Esophagus squamous epithelium (tissue), 5 donors: ENCODE measurements at regions not wholly inside any gene's neighbourhood (a gene's known extent, or its start where the extent isn't known, plus 50 kb on each side); places are given as distances from the start of the nearest gene placed in this dataset.

Source experiments
- DNase-seq: peaks from one replicate; lab custom pipeline; 2025; lab: John Stamatoyannopoulos, UW
- H3K27ac ChIP-seq, 4 donors: fragments of 200-600 bp; sonication (generic); one replicate each; pipeline ENCODE4 v1.5.1; 2016 to 2019; ENCODE audit warnings: mild to moderate bottlenecking in 1 of 4
- H3K27me3 ChIP-seq, 4 donors: fragments of 200-600 bp; sonication (generic); 1 replicate in 3 of 4; 2 replicates in 1 of 4; pipeline versions ENCODE4 v1.5.1 to v1.6.0; 2017 to 2021; ENCODE audit warnings: antibody characterized with exemption in 1 of 4
- H3K36me3 ChIP-seq, 3 donors: fragments of 200-600 bp; sonication (generic); one replicate each; pipeline ENCODE4 v1.5.1; 2016 to 2019
- H3K4me1 ChIP-seq, 3 donors: fragments of 200-600 bp; sonication (generic); one replicate each; pipeline ENCODE4 v1.5.1; 2017 to 2019
- H3K4me3 ChIP-seq, 4 donors: fragments of 200-600 bp; sonication (generic); 1 replicate in 3 of 4; 2 replicates in 1 of 4; pipeline ENCODE4 v1.5.1; 2016 to 2019; ENCODE audit warnings: mild to moderate bottlenecking in 2 of 4, moderate library complexity in 1 of 4
- H3K9me3 ChIP-seq, 3 donors: fragments of 200-600 bp; sonication (generic); one replicate each; pipeline ENCODE4 v1.5.1; 2016 to 2019
- CTCF ChIP-seq, 6 experiments: fragments of 450-650 bp in 4 of 6; fragments of 200-600 bp in 2 of 6; sonication (generic) in 2 of 6; IDR thresholded peaks; one replicate each; pipeline ENCODE4 v1.5.1; 2016 to 2019; ENCODE audit warnings: antibody characterized with exemption in 6 of 6, mild to moderate bottlenecking in 4 of 6, moderate library complexity in 4 of 6
- POLR2A ChIP-seq, 4 donors: fragments of 450-650 bp; IDR thresholded peaks; one replicate each; pipeline ENCODE4 v1.6.1; 2017; ENCODE audit warnings: antibody characterized with exemption in 4 of 4, mild to moderate bottlenecking in 4 of 4, moderate library complexity in 3 of 4
- WGBS, 2 donors: methylation state at CpG; one replicate each; pipeline ENCODE4 v1.1.5; 2018; 5-methylcytosine and 5-hydroxymethylcytosine counted together
- intact Hi-C: fragments of 100-400 bp; cut with DNase I; formaldehyde crosslinking; loops from one replicate; pipeline ENCODE4 v1.15.0; 2022
- donor health status: DM: yes; HTN: yes; CAD: no.

- Histone ChIP-seq H3K27ac (no peak overlapping the region), H3K36me3 (no peaks in the 10 kb centered on the region), H3K27me3 (no peaks in the 10 kb centered on the region), H3K4me1 (no peaks in the 10 kb centered on the region), H3K9me3 (no peaks in the 10 kb centered on the region), H3K4me3 (no peak overlapping the region)
- intact Hi-C loops = no loop called here
- no peak for DNase-seq
- TF ChIP-seq POLR2A (IDR thresholded peaks at IDR 0.05) (no peak), CTCF (IDR thresholded peaks at IDR 0.05) (no peak)
These were observed 59.6 kb downstream of the C3orf38 start for GRCh38 chr3:88209356-88209755.

GRCh38 chr3:88211096-88211890, 61.5 kb downstream of the C3orf38 start:
- H3K4me1 ChIP-seq = no peaks in the 10 kb centered on the region
- intact Hi-C loops = no loop called here
- H3K4me3 ChIP-seq = no peak overlapping the region
- no peaks in the 10 kb centered on the region for H3K36me3 ChIP-seq
- H3K27ac ChIP-seq = no peak overlapping the region
- no peaks in the 10 kb centered on the region for H3K9me3 ChIP-seq
- no peak for TF ChIP-seq POLR2A (IDR thresholded peaks at IDR 0.05)
- no peak for TF ChIP-seq CTCF (IDR thresholded peaks at IDR 0.05)
- H3K27me3 ChIP-seq = no peaks in the 10 kb centered on the region
- WGBS, 2 donors = 61 to 69% methylated on average over 2 of the region's 2 CpGs
- DNase-seq = no peak

- no peaks in the 10 kb centered on the region for H3K36me3 ChIP-seq
- TF ChIP-seq POLR2A (IDR thresholded peaks at IDR 0.05) (no peak), CTCF (IDR thresholded peaks at IDR 0.05) (peak in 3 of 6 experiments; percentile 15 to 34 (median 26))
- no peaks in the 10 kb centered on the region for H3K4me1 ChIP-seq
- no peak overlapping the region for H3K4me3 ChIP-seq
- 12 to 17% methylated on average over 6 of the region's 7 CpGs for WGBS, 2 donors
- DNase-seq = no peak
- no peak overlapping the region for H3K27ac ChIP-seq
- H3K9me3 ChIP-seq = no peaks in the 10 kb centered on the region
- no peaks in the 10 kb centered on the region for H3K27me3 ChIP-seq
- intact Hi-C loops = no loop called here
These were observed 69.5 kb downstream of the C3orf38 start for GRCh38 chr3:88219138-88219792.

GRCh38 chr3:88220126-88220525, 70.4 kb downstream of the C3orf38 start:
- H3K4me1 ChIP-seq = no peaks in the 10 kb centered on the region
- H3K9me3 ChIP-seq = no peaks in the 10 kb centered on the region
- WGBS, 2 donors = 54 to 56% methylated on average over 4 of the region's 4 CpGs
- H3K4me3 ChIP-seq = no peak overlapping the region
- TF ChIP-seq POLR2A (IDR thresholded peaks at IDR 0.05) (no peak), CTCF (IDR thresholded peaks at IDR 0.05) (no peak)
- H3K27ac ChIP-seq = no peak overlapping the region
- H3K27me3 ChIP-seq = no peaks in the 10 kb centered on the region
- intact Hi-C loops = no loop called here
- no peaks in the 10 kb centered on the region for H3K36me3 ChIP-seq
- no peak for DNase-seq

GRCh38 chr3:88221726-88222125, 72.0 kb downstream of the C3orf38 start:
- Histone ChIP-seq H3K27me3 (no peaks in the 10 kb centered on the region), H3K36me3 (no peaks in the 10 kb centered on the region), H3K9me3 (no peaks in the 10 kb centered on the region), H3K4me1 (no peaks in the 10 kb centered on the region), H3K4me3 (no peak overlapping the region), H3K27ac (no peak overlapping the region)
- no peak for DNase-seq
- TF ChIP-seq CTCF (IDR thresholded peaks at IDR 0.05) (no peak), POLR2A (IDR thresholded peaks at IDR 0.05) (no peak)
- WGBS, 2 donors = 48 to 81% methylated on average over 1 of the region's 1 CpG
- intact Hi-C loops = no loop called here
